HCT116 (cell line): ENCODE measurements at regions not wholly inside any gene's neighbourhood (a gene's known extent, or its start where the extent isn't known, plus 50 kb on each side); places are given as distances from the start of the nearest gene placed in this dataset.

Experiments
- ATAC-seq: fragments of 200-7000 bp; cut with Tn5 transposase; 2 replicates; pipeline ENCODE4 v1.9.1; 2020; ENCODE audit warnings: mild to moderate bottlenecking, moderate library complexity
- BruUV-seq: library from RNA; stranded (reverse); fragments of 400-500 nt; replicated peaks from 2 replicates; lab custom pipeline; 2021; lab: Mats Ljungman, UMichigan
- CTCF ChIA-PET: fragments of 300-600 bp; sonication (Branson Sonifier 250); formaldehyde crosslinking; loops from one replicate; lab custom pipeline; 2021; ENCODE audit warnings: antibody characterized with exemption; lab: Charles Lee
- POLR2A ChIA-PET: fragments of 300-600, 350-600 bp; sonication (Branson Sonifier 250); formaldehyde crosslinking; loops from one replicate; lab custom pipeline; 2021; ENCODE audit warnings: antibody characterized with exemption; lab: Charles Lee
- RAD21 ChIA-PET, 2 experiments: fragments of 300-600 bp; sonication (Branson Sonifier 250); formaldehyde crosslinking; loops; one replicate each; lab custom pipeline; 2023; ENCODE audit warnings: low total read pairs in 2 of 2; ENCODE audit not compliant: uncharacterized antibody in 2 of 2, unreplicated experiment in 2 of 2, low non-redundant PET in 1 of 2; lab: Charles Lee
- DNase-seq: peaks from one replicate; pipeline ENCODE4 v3.0.0-alpha.2; 2010; ENCODE audit warnings: low read depth, low spot score
- H2AFZ ChIP-seq: fragments of 200-600 bp; shearing (Covaris generic), sonication (generic); 2 replicates; pipeline ENCODE4 v1.6.1; 2017; ENCODE audit warnings: low read depth, mixed run types, mixed read lengths, antibody characterized with exemption, low read length; ENCODE audit not compliant: poor library complexity, severe bottlenecking
- H3K27ac ChIP-seq: 2 replicates; pipeline ENCODE4 v1.5.1; 2012; ENCODE audit warnings: low read depth, low read length
- H3K27me3 ChIP-seq: fragments of 200-600 bp; sonication (generic); 2 replicates; pipeline ENCODE4 v1.6.1; 2016; ENCODE audit warnings: mixed run types, low read length, mixed read lengths; ENCODE audit not compliant: insufficient read depth
- H3K36me3 ChIP-seq, 2 experiments: fragments of 200-500 bp in 1 of 2; fragments of 200-600 bp in 1 of 2; sonication (Bioruptor generic) in 1 of 2; sonication (generic) in 1 of 2; 2 replicates each; pipeline versions ENCODE4 v1.5.1 to v1.6.1; 2014 to 2016; ENCODE audit warnings: low read length in 2 of 2, inconsistent platforms in 1 of 2, mixed read lengths in 1 of 2, mixed run types in 1 of 2; ENCODE audit not compliant: insufficient read depth in 2 of 2, control insufficient read depth in 1 of 2
- H3K4me1 ChIP-seq, 2 experiments: fragments of 200-600 bp in 1 of 2; sonication (generic) in 1 of 2; 2 replicates each; pipeline versions ENCODE4 v1.5.1 to v1.6.1; 2012 to 2017; ENCODE audit warnings: low read length in 2 of 2, inconsistent platforms in 1 of 2, mild to moderate bottlenecking in 1 of 2, mixed read lengths in 1 of 2, mixed run types in 1 of 2, moderate library complexity in 1 of 2; ENCODE audit not compliant: insufficient read depth in 2 of 2, control insufficient read depth in 1 of 2
- H3K4me2 ChIP-seq: fragments of 200-600 bp; sonication (generic); 2 replicates; pipeline ENCODE4 v1.6.1; 2017; ENCODE audit warnings: mixed run types, low read length, mixed read lengths
- H3K4me3 ChIP-seq, 2 experiments: fragments of 200-600 bp in 1 of 2; sonication (generic) in 1 of 2; replicated peaks in 1 of 2; 2 replicates each; pipeline ENCODE4 v1.5.1; 2011 to 2016; ENCODE audit warnings: low read length in 2 of 2, control low read depth in 1 of 2, low read depth in 1 of 2, mild to moderate bottlenecking in 1 of 2, mixed read lengths in 1 of 2, mixed run types in 1 of 2
- H3K79me2 ChIP-seq: fragments of 200-600 bp; sonication (generic); 2 replicates; pipeline ENCODE4 v1.6.1; 2017; ENCODE audit warnings: mild to moderate bottlenecking, mixed run types, low read length, moderate library complexity, mixed read lengths; ENCODE audit not compliant: insufficient read depth
- H3K9ac ChIP-seq: fragments of 200-600 bp; sonication (generic); 2 replicates; pipeline ENCODE4 v1.6.1; 2016; ENCODE audit warnings: low read length, mixed read lengths
- H3K9me2 ChIP-seq: fragments of 200-600 bp; sonication (generic), shearing (Covaris generic); 2 replicates; pipeline ENCODE4 v1.6.1; 2017; ENCODE audit warnings: mixed run types, mild to moderate bottlenecking, moderate library complexity; ENCODE audit not compliant: insufficient read depth
- H3K9me3 ChIP-seq, 2 experiments: fragments of 200-500 bp in 1 of 2; fragments of 200-600 bp in 1 of 2; sonication (Bioruptor generic) in 1 of 2; sonication (generic) in 1 of 2; 2 replicates each; pipeline ENCODE4 v1.6.1; 2014 to 2017; ENCODE audit warnings: low read length in 2 of 2, mixed read lengths in 2 of 2, inconsistent platforms in 1 of 2, low read depth in 1 of 2, mild to moderate bottlenecking in 1 of 2, mixed run types in 1 of 2, moderate library complexity in 1 of 2; ENCODE audit not compliant: control insufficient read depth in 1 of 2, insufficient read depth in 1 of 2
- H4K20me1 ChIP-seq: fragments of 200-600 bp; sonication (generic), shearing (Covaris generic); 2 replicates; pipeline ENCODE4 v1.6.1; 2017; ENCODE audit warnings: mixed run types, mild to moderate bottlenecking, moderate library complexity; ENCODE audit not compliant: insufficient read depth
- ATF3 ChIP-seq: IDR thresholded peaks from 2 replicates; pipeline ENCODE4 v1.6.1; 2012
- CBX3 ChIP-seq: IDR thresholded peaks from 2 replicates; pipeline ENCODE4 v1.6.1; 2012; ENCODE audit warnings: low read depth
- CTCF ChIP-seq, 3 experiments: fragments of 200-600 bp in 1 of 3; sonication (generic) in 1 of 3; IDR thresholded peaks in 2 of 3; conservative IDR thresholded peaks in 1 of 3; 2 replicates each; pipeline ENCODE4 v1.5.1; 2012 to 2017; ENCODE audit warnings: low read depth in 2 of 3, low read length in 2 of 3, antibody characterized with exemption in 1 of 3, borderline replicate concordance in 1 of 3, control low read depth in 1 of 3, mild to moderate bottlenecking in 1 of 3, mixed read lengths in 1 of 3, mixed run types in 1 of 3, moderate library complexity in 1 of 3; ENCODE audit not compliant: insufficient read depth in 1 of 3
- EGR1 ChIP-seq: IDR thresholded peaks from 2 replicates; pipeline ENCODE4 v1.6.1; 2012; ENCODE audit warnings: low read depth
- ELF1 ChIP-seq: IDR thresholded peaks from 2 replicates; pipeline ENCODE4 v1.6.1; 2012; ENCODE audit warnings: low read depth, borderline replicate concordance
- EZH2 ChIP-seq: fragments of 200-600 bp; sonication (generic); IDR thresholded peaks from 2 replicates; pipeline ENCODE4 v1.6.1; 2017; ENCODE audit warnings: antibody characterized with exemption, mixed run types
- EZH2phosphoT487 ChIP-seq: fragments of 200-600 bp; IDR thresholded peaks from 2 replicates; pipeline ENCODE4 v1.6.1; 2018; ENCODE audit warnings: antibody characterized with exemption, borderline replicate concordance
- FOSL1 ChIP-seq: IDR thresholded peaks from 2 replicates; pipeline ENCODE4 v1.6.1; 2012; ENCODE audit warnings: low read depth
- JUND ChIP-seq: IDR thresholded peaks from 2 replicates; pipeline ENCODE4 v1.6.1; 2012
- MAX ChIP-seq: IDR thresholded peaks from 2 replicates; pipeline ENCODE4 v1.6.1; 2012
- POLR2AphosphoS5 ChIP-seq: IDR thresholded peaks from 2 replicates; pipeline ENCODE4 v1.6.1; 2011; ENCODE audit warnings: mild to moderate bottlenecking, low read depth, low read length, moderate library complexity
- RAD21 ChIP-seq: IDR thresholded peaks from 2 replicates; pipeline ENCODE4 v1.6.1; 2012; ENCODE audit warnings: low read depth, mild to moderate bottlenecking
- REST ChIP-seq: IDR thresholded peaks from 2 replicates; pipeline ENCODE4 v1.6.1; 2012; ENCODE audit warnings: low read depth
- SP1 ChIP-seq: IDR thresholded peaks from 2 replicates; pipeline ENCODE4 v1.6.1; 2012; ENCODE audit warnings: low read depth
- YY1 ChIP-seq: IDR thresholded peaks from 2 replicates; pipeline ENCODE4 v1.6.1; 2011; ENCODE audit warnings: low read length, low read depth, moderate library complexity, mild to moderate bottlenecking; ENCODE audit not compliant: insufficient replicate concordance; ENCODE audit errors: extremely low read depth
- ZFX ChIP-seq: fragments of 450-650 bp; IDR thresholded peaks from 2 replicates; pipeline ENCODE4 v1.6.1; 2017
- ZNF274 ChIP-seq: fragments of 200-500 bp; sonication (Bioruptor generic); IDR thresholded peaks from 2 replicates; pipeline ENCODE4 v1.6.1; 2014; ENCODE audit warnings: mild to moderate bottlenecking, low read depth, low read length, inconsistent platforms
- intact Hi-C: fragments of 100-400 bp; cut with micrococcal nuclease; formaldehyde crosslinking; loops from 2 replicates; pipeline ENCODE4 v1.10.0; 2022

- RAD21 ChIA-PET = no interaction called here
- Histone ChIP-seq H3K9me3 (no peaks in the 10 kb centered on the region), H3K27me3 (no peaks in the 10 kb centered on the region), H3K4me1 (no peaks in the 10 kb centered on the region), H3K27ac (no peak overlapping the region), H2AFZ (no peak overlapping the region), H3K36me3 (no peaks in the 10 kb centered on the region), H3K79me2 (no peaks in the 10 kb centered on the region), H3K9ac (no peak overlapping the region), H3K9me2 (no peaks in the 10 kb centered on the region; the same call in 1 of the 2 replicates), H3K4me2 (no peak overlapping the region), H3K4me3 (no peak overlapping the region), H4K20me1 (no peaks in the 10 kb centered on the region)
- POLR2A ChIA-PET = no interaction called here
- DNase-seq (no peak), ATAC-seq (no peak)
- intact Hi-C loops = no loop called here
- CTCF ChIA-PET = no interaction called here
- no TSS peak for BruUV-seq
- TF ChIP-seq YY1 (no peak), ZFX (no peak), MAX (no peak), ATF3 (no peak), SP1 (no peak), POLR2AphosphoS5 (no peak), CTCF (IDR thresholded peaks at IDR 0.05 in 2 of 3, conservative IDR thresholded peaks at IDR 0.05 in 1 of 3; ENCODE audit: borderline replicate concordance in 1 of 3, insufficient read depth in 1 of 3, low read depth in 2 of 3, low read length in 2 of 3) (no peak), ELF1 (no peak), ZNF274 (no peak), EZH2phosphoT487 (no peak), EZH2 (no peak), JUND (no peak), RAD21 (no peak), CBX3 (no peak), REST (no peak), FOSL1 (no peak), EGR1 (no peak)
These were observed 362.3 kb upstream of the BCHE start for GRCh38 chr3:166199491-166199890.
